ENCODE measurements at regions not wholly inside any gene's neighbourhood (a gene's known extent, or its start where the extent isn't known, plus 50 kb on each side); places are given as distances from the start of the nearest gene placed in this dataset.

GRCh38 chr15:69736161-69736560 lies 283.5 kb downstream of the RPLP1 start:
- Histone ChIP-seq H3K36me3 (replicated peaks in 1 of 2; ENCODE audit: insufficient read depth in 1 of 2, low read depth in 2 of 2) (no peaks in the 10 kb centered on the region), H3K9me3 (no peaks in the 10 kb centered on the region), H3K27ac (no peak overlapping the region), H3K4me3 (no peak overlapping the region), H3K27me3 (no peaks in the 10 kb centered on the region), H3K4me1 (peaks cover 4% of the 10 kb centered on the region)
- 62 to 92% methylated on average over 3 of the region's 3 CpGs for WGBS, 2 donors
- ATAC-seq (no peak), DNase-seq (no peak)
- TF ChIP-seq POLR2A (IDR thresholded peaks at IDR 0.05), result no peak
- TF ChIP-seq CTCF (IDR thresholded peaks at IDR 0.05), result no peak
- intact Hi-C loops (cut with DNase I), result loop anchor here (10.0 kb wide), 1 partner anchor 759 kb away; no protein-coding TSS in a partner anchor

- Histone ChIP-seq H3K4me1 (peaks cover 4% of the 10 kb centered on the region), H3K4me3 (no peak overlapping the region), H3K36me3 (replicated peaks in 1 of 2; ENCODE audit: insufficient read depth in 1 of 2, low read depth in 2 of 2) (no peaks in the 10 kb centered on the region), H3K9me3 (no peaks in the 10 kb centered on the region), H3K27ac (no peak overlapping the region), H3K27me3 (no peaks in the 10 kb centered on the region)
- intact Hi-C loops (cut with DNase I), result loop anchor here (10.0 kb wide), 1 partner anchor 757 kb away; no protein-coding TSS in a partner anchor
- no peak for ATAC-seq
- TF ChIP-seq CTCF (IDR thresholded peaks at IDR 0.05) (no peak), POLR2A (IDR thresholded peaks at IDR 0.05) (no peak)
- DNase-seq, result no peak
Measured at GRCh38 chr15:69737916-69738315, 285.3 kb downstream of the RPLP1 start.

GRCh38 chr15:69740684-69741083 lies 288.1 kb downstream of the RPLP1 start:
- Histone ChIP-seq H3K9me3 (no peaks in the 10 kb centered on the region), H3K4me3 (no peak overlapping the region), H3K36me3 (replicated peaks in 1 of 2; ENCODE audit: insufficient read depth in 1 of 2, low read depth in 2 of 2) (no peaks in the 10 kb centered on the region), H3K27me3 (no peaks in the 10 kb centered on the region), H3K4me1 (peaks cover 1% of the 10 kb centered on the region), H3K27ac (no peak overlapping the region)
- DNase-seq, result no peak
- TF ChIP-seq POLR2A (IDR thresholded peaks at IDR 0.05) (no peak), CTCF (IDR thresholded peaks at IDR 0.05) (no peak)
- intact Hi-C loops (cut with DNase I), result no loop called here
- 93 to 100% methylated on average over 1 of the region's 1 CpG for WGBS, 2 donors
- no peak for ATAC-seq

- WGBS, 2 donors, result 80 to 86% methylated on average over 7 to 9 of the region's 9 CpGs
- Histone ChIP-seq H3K27ac (no peak overlapping the region), H3K4me3 (no peak overlapping the region), H3K9me3 (no peaks in the 10 kb centered on the region), H3K4me1 (no peaks in the 10 kb centered on the region), H3K36me3 (replicated peaks in 1 of 2; ENCODE audit: insufficient read depth in 1 of 2, low read depth in 2 of 2) (no peaks in the 10 kb centered on the region), H3K27me3 (no peaks in the 10 kb centered on the region)
- no peak for DNase-seq
- intact Hi-C loops (cut with DNase I), result no loop called here
- no peak for ATAC-seq
- no peak for TF ChIP-seq CTCF (IDR thresholded peaks at IDR 0.05)
- no peak for TF ChIP-seq POLR2A (IDR thresholded peaks at IDR 0.05)
Measured at GRCh38 chr15:69742361-69742760, 289.7 kb downstream of the RPLP1 start.

- TF ChIP-seq CTCF (IDR thresholded peaks at IDR 0.05) (no peak), POLR2A (IDR thresholded peaks at IDR 0.05) (no peak)
- Histone ChIP-seq H3K36me3 (replicated peaks in 1 of 2; ENCODE audit: insufficient read depth in 1 of 2, low read depth in 2 of 2) (no peaks in the 10 kb centered on the region), H3K9me3 (no peaks in the 10 kb centered on the region), H3K4me1 (no peaks in the 10 kb centered on the region), H3K27me3 (no peaks in the 10 kb centered on the region), H3K27ac (no peak overlapping the region), H3K4me3 (no peak overlapping the region)
- DNase-seq, result no peak
- intact Hi-C loops (cut with DNase I), result no loop called here
- 63 to 82% methylated on average over 1 of the region's 1 CpG for WGBS, 2 donors
- no peak for ATAC-seq
Measured at GRCh38 chr15:69743091-69743490, 290.5 kb downstream of the RPLP1 start.
